ENCODE measurements at regions not wholly inside any gene's neighbourhood (a gene's known extent, or its start where the extent isn't known, plus 50 kb on each side); places are given as distances from the start of the nearest gene placed in this dataset.

DNA sequence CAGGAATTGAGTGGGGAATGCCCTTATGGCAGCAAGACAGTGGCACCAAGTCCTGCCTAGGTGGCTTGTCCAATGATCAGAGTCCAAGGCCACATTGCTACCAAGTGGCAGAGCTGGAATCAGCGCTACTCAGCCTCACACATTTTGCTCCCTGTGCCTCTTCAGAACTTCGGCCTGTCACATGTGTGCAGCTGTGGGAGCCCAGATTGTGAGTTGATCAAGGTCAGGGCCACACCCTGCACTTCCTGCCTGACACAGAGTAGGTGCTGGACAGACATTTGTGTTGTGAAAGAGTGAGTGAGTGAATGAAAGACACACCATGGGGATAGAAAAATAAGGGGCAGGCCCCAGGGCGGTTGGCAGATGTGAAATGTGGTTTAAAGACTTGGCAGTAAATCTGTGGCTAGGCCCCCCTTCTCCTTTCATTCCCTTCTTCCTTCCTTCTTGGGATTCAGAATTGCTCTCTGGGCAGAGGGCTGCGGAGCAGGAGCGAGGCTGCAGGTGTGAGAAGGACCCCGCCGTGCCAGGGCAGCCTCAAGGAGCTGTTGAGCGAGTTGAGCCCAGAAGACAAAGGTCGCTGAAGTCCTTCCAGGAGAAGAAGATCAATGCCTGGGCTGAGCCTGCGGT is 83.5 kb downstream of the SLC25A47 start (continued):
- no peak for TF ChIP-seq HDAC8 (tag; IDR thresholded peaks at IDR 0.05)
- TF ChIP-seq ILF3 (IDR thresholded peaks at IDR 0.05; ENCODE audit: borderline replicate concordance), result no peak
- no peak for TF ChIP-seq FOXK1 (CRISPR knock-in tag; IDR thresholded peaks at IDR 0.05; ENCODE audit: borderline replicate concordance)
- TF ChIP-seq TFAM (CRISPR knock-in tag; conservative IDR thresholded peaks at IDR 0.05), result no peak
- no peak for TF ChIP-seq PHTF2 (CRISPR knock-in tag; IDR thresholded peaks at IDR 0.05)
- no peak for TF ChIP-seq GTF2A2 (tag; IDR thresholded peaks at IDR 0.05)
- TF ChIP-seq, protein P1, sequence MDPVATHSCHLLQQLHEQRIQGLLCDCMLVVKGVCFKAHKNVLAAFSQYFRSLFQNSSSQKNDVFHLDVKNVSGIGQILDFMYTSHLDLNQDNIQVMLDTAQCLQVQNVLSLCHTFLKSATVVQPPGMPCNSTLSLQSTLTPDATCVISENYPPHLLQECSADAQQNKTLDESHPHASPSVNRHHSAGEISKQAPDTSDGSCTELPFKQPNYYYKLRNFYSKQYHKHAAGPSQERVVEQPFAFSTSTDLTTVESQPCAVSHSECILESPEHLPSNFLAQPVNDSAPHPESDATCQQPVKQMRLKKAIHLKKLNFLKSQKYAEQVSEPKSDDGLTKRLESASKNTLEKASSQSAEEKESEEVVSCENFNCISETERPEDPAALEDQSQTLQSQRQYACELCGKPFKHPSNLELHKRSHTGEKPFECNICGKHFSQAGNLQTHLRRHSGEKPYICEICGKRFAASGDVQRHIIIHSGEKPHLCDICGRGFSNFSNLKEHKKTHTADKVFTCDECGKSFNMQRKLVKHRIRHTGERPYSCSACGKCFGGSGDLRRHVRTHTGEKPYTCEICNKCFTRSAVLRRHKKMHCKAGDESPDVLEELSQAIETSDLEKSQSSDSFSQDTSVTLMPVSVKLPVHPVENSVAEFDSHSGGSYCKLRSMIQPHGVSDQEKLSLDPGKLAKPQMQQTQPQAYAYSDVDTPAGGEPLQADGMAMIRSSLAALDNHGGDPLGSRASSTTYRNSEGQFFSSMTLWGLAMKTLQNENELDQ (CRISPR knock-in tag; IDR thresholded peaks at IDR 0.05; ENCODE audit: borderline replicate concordance), result no peak
- TF ChIP-seq, protein P2, sequence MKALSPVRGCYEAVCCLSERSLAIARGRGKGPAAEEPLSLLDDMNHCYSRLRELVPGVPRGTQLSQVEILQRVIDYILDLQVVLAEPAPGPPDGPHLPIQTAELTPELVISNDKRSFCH (CRISPR knock-in tag; IDR thresholded peaks at IDR 0.05), result no peak
- TF ChIP-seq, protein P2 (tag; IDR thresholded peaks at IDR 0.05), result no peak
- no peak for TF ChIP-seq BRD9 (IDR thresholded peaks at IDR 0.05; ENCODE audit: low read depth, partially characterized antibody)
- TF ChIP-seq, protein P3, sequence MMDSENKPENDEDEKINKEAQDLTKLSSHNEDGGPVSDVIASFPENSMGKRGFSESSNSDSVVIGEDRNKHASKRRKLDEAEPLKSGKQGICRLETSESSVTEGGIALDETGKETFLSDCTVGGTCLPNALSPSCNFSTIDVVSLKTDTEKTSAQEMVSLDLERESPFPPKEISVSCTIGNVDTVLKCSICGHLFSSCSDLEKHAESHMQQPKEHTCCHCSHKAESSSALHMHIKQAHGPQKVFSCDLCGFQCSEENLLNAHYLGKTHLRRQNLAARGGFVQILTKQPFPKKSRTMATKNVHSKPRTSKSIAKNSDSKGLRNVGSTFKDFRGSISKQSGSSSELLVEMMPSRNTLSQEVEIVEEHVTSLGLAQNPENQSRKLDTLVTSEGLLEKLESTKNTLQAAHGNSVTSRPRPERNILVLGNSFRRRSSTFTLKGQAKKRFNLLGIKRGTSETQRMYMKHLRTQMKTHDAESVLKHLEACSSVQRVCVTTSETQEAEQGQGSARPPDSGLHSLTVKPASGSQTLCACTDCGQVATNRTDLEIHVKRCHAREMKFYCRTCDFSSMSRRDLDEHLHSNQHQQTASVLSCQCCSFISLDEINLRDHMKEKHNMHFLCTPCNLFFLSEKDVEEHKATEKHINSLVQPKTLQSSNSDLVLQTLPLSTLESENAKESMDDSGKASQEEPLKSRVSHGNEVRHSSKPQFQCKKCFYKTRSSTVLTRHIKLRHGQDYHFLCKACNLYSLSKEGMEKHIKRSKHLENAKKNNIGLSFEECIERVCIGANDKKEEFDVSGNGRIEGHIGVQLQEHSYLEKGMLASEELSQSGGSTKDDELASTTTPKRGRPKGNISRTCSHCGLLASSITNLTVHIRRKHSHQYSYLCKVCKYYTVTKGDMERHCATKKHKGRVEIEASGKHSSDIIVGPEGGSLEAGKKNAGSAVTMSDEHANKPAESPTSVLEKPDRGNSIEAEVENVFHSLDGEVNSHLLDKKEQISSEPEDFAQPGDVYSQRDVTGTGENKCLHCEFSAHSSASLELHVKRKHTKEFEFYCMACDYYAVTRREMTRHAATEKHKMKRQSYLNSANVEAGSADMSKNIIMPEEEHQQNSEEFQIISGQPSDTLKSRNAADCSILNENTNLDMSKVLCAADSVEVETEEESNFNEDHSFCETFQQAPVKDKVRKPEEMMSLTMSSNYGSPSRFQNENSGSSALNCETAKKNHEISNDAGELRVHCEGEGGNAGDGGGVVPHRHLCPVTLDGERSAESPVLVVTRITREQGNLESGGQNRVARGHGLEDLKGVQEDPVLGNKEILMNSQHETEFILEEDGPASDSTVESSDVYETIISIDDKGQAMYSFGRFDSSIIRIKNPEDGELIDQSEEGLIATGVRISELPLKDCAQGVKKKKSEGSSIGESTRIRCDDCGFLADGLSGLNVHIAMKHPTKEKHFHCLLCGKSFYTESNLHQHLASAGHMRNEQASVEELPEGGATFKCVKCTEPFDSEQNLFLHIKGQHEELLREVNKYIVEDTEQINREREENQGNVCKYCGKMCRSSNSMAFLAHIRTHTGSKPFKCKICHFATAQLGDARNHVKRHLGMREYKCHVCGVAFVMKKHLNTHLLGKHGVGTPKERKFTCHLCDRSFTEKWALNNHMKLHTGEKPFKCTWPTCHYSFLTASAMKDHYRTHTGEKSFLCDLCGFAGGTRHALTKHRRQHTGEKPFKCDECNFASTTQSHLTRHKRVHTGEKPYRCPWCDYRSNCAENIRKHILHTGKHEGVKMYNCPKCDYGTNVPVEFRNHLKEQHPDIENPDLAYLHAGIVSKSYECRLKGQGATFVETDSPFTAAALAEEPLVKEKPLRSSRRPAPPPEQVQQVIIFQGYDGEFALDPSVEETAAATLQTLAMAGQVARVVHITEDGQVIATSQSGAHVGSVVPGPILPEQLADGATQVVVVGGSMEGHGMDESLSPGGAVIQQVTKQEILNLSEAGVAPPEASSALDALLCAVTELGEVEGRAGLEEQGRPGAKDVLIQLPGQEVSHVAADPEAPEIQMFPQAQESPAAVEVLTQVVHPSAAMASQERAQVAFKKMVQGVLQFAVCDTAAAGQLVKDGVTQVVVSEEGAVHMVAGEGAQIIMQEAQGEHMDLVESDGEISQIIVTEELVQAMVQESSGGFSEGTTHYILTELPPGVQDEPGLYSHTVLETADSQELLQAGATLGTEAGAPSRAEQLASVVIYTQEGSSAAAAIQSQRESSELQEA (IDR thresholded peaks at IDR 0.05; ENCODE audit: low read depth), result no peak
- TF ChIP-seq ZNF121 (CRISPR knock-in tag; conservative IDR thresholded peaks at IDR 0.05), result no peak
- TF ChIP-seq, protein P4, sequence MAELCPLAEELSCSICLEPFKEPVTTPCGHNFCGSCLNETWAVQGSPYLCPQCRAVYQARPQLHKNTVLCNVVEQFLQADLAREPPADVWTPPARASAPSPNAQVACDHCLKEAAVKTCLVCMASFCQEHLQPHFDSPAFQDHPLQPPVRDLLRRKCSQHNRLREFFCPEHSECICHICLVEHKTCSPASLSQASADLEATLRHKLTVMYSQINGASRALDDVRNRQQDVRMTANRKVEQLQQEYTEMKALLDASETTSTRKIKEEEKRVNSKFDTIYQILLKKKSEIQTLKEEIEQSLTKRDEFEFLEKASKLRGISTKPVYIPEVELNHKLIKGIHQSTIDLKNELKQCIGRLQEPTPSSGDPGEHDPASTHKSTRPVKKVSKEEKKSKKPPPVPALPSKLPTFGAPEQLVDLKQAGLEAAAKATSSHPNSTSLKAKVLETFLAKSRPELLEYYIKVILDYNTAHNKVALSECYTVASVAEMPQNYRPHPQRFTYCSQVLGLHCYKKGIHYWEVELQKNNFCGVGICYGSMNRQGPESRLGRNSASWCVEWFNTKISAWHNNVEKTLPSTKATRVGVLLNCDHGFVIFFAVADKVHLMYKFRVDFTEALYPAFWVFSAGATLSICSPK (IDR thresholded peaks at IDR 0.05; ENCODE audit: borderline replicate concordance), result no peak
- no peak for TF ChIP-seq NONO (IDR thresholded peaks at IDR 0.05; ENCODE audit: low read depth in 2 of 2, low read length in 1 of 2)
- TF ChIP-seq ZNF24 (IDR thresholded peaks at IDR 0.05), result peak; percentile 78
- no peak for TF ChIP-seq NEUROD1 (IDR thresholded peaks at IDR 0.05; ENCODE audit: borderline replicate concordance, low read depth, low read length, partially characterized antibody)
